Astrocyte of the spinal cord (primary cell): ENCODE measurements at regions not wholly inside any gene's neighbourhood (a gene's known extent, or its start where the extent isn't known, plus 50 kb on each side); places are given as distances from the start of the nearest gene placed in this dataset.

Experiments used
- DNase-seq: peaks from one replicate; pipeline ENCODE4 v3.0.0; 2011; ENCODE audit warnings: low read depth, low spot score
- H3K4me3 ChIP-seq: 2 replicates; pipeline ENCODE4 v1.5.1; 2011; ENCODE audit warnings: low read depth, mild to moderate bottlenecking, low read length, moderate library complexity
- in situ Hi-C: cut with HindIII; loops from 2 replicates; pipeline ENCODE4 v1.10.0; 2017; ENCODE audit warnings: low sequenced_read_pairs
- TF ChIP-seq, protein P1 (sequence below): IDR thresholded peaks from 2 replicates; pipeline ENCODE4 v1.5.1; 2012; ENCODE audit warnings: low read depth, mild to moderate bottlenecking, low read length, inconsistent platforms

DNA sequence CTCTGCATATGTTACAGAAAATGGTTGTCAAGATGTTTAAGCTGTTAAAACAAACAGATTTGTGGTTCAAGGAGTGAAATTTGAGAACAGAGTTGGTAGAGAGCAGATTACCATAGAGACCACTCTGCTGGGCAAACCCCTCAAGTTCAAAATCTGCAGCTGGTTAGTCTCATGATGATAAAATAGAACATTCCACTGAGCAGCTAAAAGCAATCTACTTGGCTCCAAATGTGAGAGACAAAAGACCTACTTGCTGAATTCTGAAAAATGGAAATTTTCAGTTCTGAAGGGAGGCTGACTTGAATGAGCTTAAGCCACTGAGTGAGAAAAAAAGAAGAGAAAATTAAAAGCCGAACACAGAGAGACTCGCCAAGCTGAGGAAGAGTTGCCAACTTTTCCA lies 519.3 kb downstream of the NOVA1 start:
- in situ Hi-C loops: no loop called here
- H3K4me3 ChIP-seq: no peak overlapping the region
- TF ChIP-seq, protein P1, sequence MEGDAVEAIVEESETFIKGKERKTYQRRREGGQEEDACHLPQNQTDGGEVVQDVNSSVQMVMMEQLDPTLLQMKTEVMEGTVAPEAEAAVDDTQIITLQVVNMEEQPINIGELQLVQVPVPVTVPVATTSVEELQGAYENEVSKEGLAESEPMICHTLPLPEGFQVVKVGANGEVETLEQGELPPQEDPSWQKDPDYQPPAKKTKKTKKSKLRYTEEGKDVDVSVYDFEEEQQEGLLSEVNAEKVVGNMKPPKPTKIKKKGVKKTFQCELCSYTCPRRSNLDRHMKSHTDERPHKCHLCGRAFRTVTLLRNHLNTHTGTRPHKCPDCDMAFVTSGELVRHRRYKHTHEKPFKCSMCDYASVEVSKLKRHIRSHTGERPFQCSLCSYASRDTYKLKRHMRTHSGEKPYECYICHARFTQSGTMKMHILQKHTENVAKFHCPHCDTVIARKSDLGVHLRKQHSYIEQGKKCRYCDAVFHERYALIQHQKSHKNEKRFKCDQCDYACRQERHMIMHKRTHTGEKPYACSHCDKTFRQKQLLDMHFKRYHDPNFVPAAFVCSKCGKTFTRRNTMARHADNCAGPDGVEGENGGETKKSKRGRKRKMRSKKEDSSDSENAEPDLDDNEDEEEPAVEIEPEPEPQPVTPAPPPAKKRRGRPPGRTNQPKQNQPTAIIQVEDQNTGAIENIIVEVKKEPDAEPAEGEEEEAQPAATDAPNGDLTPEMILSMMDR: no peak
- DNase-seq: no peak

DNA sequence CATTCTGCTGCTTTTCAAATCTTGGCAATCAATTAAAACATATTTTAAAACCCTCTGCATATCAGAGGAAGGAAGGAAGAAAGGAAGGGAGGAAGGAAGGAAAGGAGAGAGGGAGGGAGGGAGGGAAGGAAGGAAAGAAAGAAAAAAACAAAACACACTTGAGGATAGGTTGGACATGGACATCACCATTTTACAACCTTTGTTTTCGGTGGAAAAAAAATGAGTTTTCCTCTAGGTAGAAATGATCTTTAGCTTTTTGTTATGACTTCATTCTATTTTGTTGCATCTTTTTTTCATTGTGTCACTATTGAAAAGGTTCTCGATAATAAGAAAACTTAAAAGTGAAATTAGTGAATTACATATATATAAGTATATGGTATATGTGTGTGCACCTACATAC lies 522.9 kb downstream of the NOVA1 start:
- in situ Hi-C loops: no loop called here
- H3K4me3 ChIP-seq: no peak overlapping the region
- no peak for DNase-seq
- TF ChIP-seq, protein P1: no peak

DNA sequence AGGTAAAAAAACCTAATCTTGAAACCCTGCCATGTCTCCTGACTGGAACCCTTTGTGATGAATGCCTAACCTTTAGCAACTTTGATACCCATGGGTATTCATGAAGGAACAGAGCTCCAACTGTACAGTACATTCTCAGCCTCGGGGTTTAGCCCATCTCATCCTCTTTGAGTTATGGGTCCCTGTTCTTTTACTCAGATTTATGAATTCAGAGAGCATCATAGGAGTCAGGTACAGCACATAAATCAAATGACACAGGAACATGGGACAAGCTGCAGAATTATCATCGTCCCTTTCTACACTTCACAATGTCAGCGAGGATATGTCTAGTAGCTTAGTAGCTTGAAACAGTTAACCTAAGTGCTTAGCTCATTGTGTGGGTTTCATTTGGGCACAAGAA lies 527.4 kb downstream of the NOVA1 start:
- H3K4me3 ChIP-seq: no peak overlapping the region
- TF ChIP-seq, protein P1: no peak
- in situ Hi-C loops: no loop called here
- no peak for DNase-seq

DNA sequence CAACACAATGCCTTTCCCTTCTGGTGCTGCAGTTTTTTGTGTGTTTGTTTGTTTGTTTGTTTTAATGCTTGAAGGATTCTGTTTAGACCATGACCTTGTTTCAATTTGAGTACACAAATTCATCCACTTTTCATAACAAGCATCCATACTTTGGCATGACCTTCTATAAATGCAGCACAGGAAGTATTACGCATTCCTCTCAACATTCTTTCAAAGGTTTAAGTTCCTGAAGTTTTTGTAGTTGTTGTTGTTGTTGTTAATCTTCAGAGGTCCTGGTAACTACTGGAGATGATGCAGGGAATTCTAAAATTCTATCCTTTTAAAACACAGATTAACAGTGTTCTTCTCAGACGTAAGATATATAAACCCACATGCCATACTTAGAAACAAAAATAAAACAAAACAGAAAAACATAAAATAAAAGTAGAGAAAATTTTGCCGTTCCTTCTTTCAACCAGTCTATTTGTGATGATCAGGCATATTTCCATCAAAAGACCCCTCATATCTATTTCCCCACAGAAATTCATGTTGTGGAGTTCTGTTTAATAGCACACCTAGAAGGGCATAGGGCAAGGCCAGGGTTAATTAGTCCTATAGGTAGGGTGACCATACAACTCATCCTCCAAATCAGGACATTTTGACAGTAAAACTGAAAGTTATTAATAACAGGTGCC lies 529.9 kb downstream of the NOVA1 start:
- TF ChIP-seq, protein P1: no peak
- H3K4me3 ChIP-seq: no peak overlapping the region
- DNase-seq: no peak
- in situ Hi-C loops: no loop called here

DNA sequence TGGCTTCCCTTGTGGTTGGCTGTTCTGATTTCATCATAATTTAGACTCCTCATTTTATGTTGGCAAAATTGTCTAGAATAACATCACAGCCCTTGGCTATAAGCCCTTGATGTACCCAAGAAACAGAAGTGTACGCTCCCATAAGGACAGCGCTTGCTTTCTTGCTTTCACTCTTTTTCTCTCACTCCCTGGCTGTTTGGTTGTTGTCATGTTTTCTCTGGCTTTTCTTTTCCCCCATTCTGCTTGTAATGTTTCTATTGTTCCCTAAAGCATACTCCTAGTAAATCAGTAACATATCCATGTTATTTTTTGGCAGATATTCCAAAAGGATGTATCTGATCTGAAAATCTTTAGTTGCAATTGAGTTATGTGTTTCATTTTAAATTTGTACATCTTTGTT lies 530.5 kb downstream of the NOVA1 start:
- H3K4me3 ChIP-seq: no peak overlapping the region
- DNase-seq: no peak
- TF ChIP-seq, protein P1: no peak
- in situ Hi-C loops: no loop called here

DNA sequence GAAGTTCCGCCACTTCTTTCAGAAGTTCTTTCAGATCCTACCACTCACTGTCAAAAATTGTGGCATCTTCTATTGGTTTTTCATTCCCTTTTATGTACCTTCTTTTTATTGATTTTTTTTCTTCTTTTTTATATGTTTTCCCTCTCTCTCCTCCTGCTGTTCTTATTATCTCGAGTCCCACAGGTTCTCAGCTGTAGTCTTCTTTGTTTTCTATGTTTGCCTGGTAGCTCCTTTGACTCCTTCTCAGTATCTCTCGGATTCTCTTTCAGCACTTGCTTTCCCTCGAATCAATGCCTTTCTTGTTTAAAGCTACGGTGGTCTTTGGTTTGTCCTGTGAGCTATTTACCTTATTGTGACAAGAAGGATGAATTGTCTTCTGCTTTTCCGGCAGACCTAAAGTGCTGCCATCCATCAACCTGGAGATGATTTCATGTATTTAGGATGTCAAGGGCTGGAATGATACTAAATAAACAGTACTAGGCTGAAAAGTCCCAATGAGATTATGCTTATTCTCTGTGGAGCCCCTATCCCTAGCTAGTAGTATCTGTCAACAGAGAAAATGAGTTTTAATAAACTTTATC lies 541.7 kb downstream of the NOVA1 start:
- no peak for DNase-seq
- no peak overlapping the region for H3K4me3 ChIP-seq
- in situ Hi-C loops: no loop called here
- TF ChIP-seq, protein P1: no peak
